GM20000 (cell line): ENCODE measurements at regions not wholly inside any gene's neighbourhood (a gene's known extent, or its start where the extent isn't known, plus 50 kb on each side); places are given as distances from the start of the nearest gene placed in this dataset.
"Not testable (repeated sequence)": the region's sequence is repeated elsewhere in the genome, so short reads cannot be mapped to it uniquely, and the experiment has no call there.

Source experiments
- DNase-seq: peaks from one replicate; pipeline ENCODE4 v3.0.0; 2012; ENCODE audit warnings: low spot score
- TF ChIP-seq, protein P1 (sequence below): IDR thresholded peaks from 2 replicates; pipeline ENCODE4 v1.5.1; 2012; ENCODE audit warnings: mild to moderate bottlenecking, control low read depth; ENCODE audit errors: extremely low read depth, missing control alignments

DNA sequence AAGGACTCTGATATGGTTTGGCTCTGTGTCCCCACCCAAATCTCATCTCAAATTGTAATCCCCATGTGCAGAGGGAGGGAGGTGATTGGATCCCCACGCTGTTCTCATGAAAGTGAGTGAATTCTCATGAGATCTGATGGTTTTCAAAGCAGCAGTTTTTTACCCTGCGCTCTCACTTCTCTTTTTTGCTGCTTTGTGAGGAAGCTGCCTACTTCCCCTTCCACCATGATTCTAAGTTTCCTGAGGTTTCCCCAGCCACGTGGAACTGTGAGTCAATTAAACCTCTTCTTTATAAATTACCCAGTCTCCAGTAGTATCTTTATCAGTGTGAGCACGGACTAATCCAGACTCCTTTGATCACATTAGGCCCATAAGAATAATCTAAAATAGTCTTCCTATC is 719.7 kb upstream of the CDH8 start:
- DNase-seq: no peak
- TF ChIP-seq, protein P1, sequence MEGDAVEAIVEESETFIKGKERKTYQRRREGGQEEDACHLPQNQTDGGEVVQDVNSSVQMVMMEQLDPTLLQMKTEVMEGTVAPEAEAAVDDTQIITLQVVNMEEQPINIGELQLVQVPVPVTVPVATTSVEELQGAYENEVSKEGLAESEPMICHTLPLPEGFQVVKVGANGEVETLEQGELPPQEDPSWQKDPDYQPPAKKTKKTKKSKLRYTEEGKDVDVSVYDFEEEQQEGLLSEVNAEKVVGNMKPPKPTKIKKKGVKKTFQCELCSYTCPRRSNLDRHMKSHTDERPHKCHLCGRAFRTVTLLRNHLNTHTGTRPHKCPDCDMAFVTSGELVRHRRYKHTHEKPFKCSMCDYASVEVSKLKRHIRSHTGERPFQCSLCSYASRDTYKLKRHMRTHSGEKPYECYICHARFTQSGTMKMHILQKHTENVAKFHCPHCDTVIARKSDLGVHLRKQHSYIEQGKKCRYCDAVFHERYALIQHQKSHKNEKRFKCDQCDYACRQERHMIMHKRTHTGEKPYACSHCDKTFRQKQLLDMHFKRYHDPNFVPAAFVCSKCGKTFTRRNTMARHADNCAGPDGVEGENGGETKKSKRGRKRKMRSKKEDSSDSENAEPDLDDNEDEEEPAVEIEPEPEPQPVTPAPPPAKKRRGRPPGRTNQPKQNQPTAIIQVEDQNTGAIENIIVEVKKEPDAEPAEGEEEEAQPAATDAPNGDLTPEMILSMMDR: no peak

DNA sequence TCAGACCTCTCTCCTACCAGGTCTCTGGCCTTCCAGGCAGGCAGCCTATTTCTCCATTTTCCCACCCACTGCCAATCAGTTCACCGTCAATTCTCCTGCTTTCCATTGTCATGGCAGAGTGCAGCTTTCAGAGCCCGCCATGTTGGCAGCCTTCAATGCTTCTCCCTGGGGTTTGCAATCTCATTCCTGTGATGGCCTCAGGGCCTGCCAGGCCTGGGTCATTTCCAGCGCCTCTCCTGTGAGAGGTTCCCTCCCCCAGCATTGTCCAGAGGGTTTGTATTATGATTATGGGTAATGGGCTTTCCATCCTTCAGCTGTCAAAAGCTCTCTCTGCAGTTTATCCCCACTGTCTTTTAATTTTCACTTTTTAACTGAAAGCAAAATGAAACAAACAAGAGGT is 716.6 kb upstream of the CDH8 start:
- no peak for DNase-seq
- TF ChIP-seq, protein P1: no peak

DNA sequence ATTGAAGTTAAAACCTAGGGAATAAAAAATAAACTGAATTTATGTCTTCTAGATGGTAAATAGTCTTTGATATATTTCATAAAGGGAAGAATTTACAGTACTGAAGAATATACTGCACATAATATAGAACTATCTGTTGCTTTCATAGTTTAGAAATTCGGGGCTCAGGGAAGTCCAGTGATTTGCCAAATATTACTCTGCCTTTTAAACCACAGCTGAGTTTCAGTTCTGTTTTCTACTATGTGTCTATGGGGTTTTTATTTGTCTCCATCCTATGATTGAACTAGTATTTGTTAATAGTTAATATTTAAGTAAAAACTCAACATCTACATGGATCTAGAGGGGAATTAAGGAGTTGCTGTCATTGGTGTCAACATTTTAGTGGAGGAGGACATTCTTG is 715.0 kb upstream of the CDH8 start:
- TF ChIP-seq, protein P1: no peak
- no peak for DNase-seq

DNA sequence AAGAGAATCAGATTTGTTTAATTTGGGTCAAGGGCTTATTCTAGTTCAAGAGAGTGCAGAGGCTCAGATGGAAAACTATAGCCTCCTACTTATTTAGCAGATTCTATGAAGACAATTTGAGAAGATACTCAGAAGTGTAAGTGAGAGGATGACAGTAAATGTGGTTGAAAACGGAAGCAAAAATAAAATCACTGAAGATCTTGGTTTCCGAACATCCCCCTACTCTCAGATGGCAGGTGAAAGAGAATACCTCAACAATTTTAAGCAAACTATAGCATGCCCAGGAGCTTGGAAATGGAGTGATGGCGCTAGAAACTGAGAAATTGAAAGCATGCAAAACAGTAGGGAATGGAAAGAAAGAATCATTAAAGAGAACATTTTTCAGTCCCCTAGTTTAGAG is 705.5 kb upstream of the CDH8 start:
- TF ChIP-seq, protein P1: no peak
- DNase-seq: no peak

DNA sequence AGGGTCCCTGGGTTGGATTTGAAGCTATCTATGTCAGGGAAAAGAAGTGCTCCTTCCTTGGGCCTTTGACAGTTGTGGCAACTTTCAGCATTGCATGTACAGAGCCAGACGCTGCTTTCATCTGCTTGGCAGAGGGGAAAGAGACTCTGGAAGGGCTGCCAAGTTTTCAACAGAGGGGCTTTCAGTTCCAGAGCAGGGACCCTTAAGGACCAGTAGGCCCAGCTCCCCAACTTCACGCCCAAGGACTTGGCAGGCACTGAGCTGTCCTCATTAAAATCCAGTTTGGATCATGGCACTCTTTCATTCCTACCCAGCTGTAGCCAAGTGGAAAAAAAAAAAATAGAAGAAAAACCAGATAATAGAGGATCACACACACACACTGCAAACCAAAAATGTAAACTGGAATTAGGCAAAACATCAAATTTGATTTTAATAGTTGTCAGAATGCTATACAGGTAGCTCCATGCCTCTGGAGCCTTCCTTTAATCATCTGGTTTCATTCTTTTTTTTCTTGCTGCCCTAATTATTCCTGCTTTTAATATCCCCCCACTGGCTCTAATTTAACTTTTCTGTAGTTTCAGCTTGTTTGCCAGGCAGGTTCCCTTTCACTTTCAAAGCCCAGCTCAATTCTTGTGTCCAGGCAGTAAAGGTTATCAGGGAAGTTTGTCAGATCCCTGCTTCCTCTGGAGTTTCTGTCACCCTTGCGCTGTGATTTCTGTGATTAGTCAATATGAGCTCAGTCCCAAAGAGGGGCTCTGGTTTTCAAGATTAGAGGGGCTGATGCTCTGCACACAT is 702.6 kb upstream of the CDH8 start:
- TF ChIP-seq, protein P1: no peak
- DNase-seq: no peak

DNA sequence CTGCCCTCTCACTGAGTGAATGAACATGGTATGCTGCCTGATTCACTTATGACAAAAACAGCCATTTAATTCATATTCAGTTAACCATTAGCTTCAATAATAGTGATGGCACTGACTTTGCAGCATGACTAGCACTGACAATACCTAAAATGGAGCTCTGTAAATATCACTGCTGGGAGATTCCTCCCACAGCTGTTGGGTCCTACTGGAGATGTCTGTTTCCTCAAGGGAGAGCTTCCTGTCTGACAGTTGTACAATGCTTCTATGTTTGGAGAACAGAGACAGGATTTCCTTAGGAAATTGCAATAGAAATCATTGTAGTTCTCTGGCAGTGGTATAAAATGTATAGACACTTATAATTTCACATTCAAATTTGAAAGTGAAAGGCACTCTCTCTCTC is 695.9 kb upstream of the CDH8 start:
- no peak for DNase-seq
- TF ChIP-seq, protein P1: no peak

DNA sequence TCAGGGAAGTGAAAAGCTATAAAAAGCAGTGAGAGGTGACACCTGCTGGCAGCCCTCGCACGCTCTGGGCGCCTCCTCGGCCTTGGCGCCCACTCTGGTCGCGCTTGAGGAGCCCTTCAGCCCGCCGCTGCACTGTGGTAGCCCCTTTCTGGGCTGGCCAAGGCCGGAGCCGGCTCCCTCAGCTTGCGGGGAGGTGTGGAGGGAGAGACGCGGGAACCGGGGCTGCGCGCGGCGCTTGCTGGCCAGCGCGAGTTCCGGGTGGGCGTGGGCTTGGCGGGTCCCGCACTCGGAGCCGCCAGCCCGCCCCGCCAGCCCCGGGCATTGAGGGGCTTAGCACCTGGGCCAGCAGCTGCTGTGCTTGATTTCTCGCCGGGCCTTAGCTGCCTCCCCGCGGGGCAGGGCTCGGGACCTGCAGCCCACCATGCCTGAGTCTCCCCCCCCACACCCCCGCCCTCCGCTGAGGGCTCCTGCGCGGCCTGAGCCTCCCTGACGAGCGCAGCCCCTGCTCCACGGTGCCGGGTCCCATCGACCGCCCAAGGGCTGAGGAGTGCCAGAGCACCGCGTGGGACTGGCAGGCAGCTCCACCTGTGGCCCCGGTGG is 688.5 kb upstream of the CDH8 start:
- not testable (repeated sequence) for DNase-seq

DNA sequence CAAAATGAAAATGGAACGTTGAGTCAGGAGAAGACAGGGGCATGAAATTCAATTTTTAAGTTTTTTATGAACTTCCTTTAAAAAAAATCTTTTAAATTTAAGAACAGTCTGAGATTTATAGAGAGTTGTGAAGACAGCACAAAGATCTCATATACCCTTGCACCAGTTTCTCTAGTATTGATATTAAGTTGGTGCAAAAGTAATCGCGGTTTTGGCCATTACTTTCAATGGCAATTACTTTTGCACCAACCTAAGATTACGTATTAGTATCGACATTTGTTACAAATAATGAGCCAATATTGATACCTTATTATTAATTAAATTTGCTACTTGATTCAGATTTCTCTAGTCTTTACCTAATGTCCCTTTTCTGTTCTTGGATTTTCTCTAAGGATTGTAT is 684.4 kb upstream of the CDH8 start:
- no peak for DNase-seq

More for the DNA sequence above, 684.4 kb upstream of the CDH8 start:
- TF ChIP-seq, protein P1: no peak
